ENCODE measurements at regions not wholly inside any gene's neighbourhood (a gene's known extent, or its start where the extent isn't known, plus 50 kb on each side); places are given as distances from the start of the nearest gene placed in this dataset.

GRCh38 chr12:126676434-126676833 lies 1590.5 kb upstream of the TMEM132C start:
- H2BK20ac ChIP-seq (ENCODE audit: low read depth, low read length, poor library complexity, severe bottlenecking), result no peak overlapping the region
- H3K23me2 ChIP-seq (ENCODE audit: insufficient read length, low read depth, low read length, poor library complexity, severe bottlenecking), result no peaks in the 10 kb centered on the region
- H4K8ac ChIP-seq (replicated peaks; ENCODE audit: insufficient read length, low read depth, low read length), result no peak overlapping the region
- H3K14ac ChIP-seq (ENCODE audit: insufficient read depth, low read length), result no peak overlapping the region
- no peak overlapping the region for H3K27ac ChIP-seq (ENCODE audit: insufficient read length, low read depth, low read length)
- H3K9ac ChIP-seq (ENCODE audit: extremely low read depth, insufficient read length, low read length), result no peak overlapping the region
- no peak overlapping the region for H3K4me2 ChIP-seq (ENCODE audit: insufficient read depth, insufficient read length, low read length)
- Mint-ChIP-seq H3K27me3 (ENCODE audit: low read depth) (peaks cover 7% of the 10 kb centered on the region; the same call in 1 of the 2 replicates), H3K4me3 (no peak overlapping the region), H3K27ac (no peak overlapping the region), H3K36me3 (ENCODE audit: insufficient read depth in 1 of 3, low read depth in 3 of 3) (no peaks in the 10 kb centered on the region), H3K9me3 (peaks cover 0 to under 1% of the 10 kb centered on the region in 2 experiments; a peak in 1 of 5 replicates), H3K4me1 (no peaks in the 10 kb centered on the region)
- no peak overlapping the region for H3T11ph ChIP-seq (ENCODE audit: low read length)
- H4K20me1 ChIP-seq (ENCODE audit: control insufficient read depth, insufficient read depth, insufficient read length), result no peaks in the 10 kb centered on the region
- H2BK120ac ChIP-seq (ENCODE audit: low read depth, low read length, poor library complexity, severe bottlenecking), result no peak overlapping the region
- no peak overlapping the region for H2AFZ ChIP-seq (ENCODE audit: low read length)
- no peak for TF ChIP-seq CTCF (conservative IDR thresholded peaks at IDR 0.05)
- no peak for DNase-seq
- no peaks in the 10 kb centered on the region for H3K79me2 ChIP-seq (ENCODE audit: insufficient read depth, low read length)
- no peaks in the 10 kb centered on the region for H3K9me3 ChIP-seq (ENCODE audit: control insufficient read depth, low read depth, low read length)
- H2BK15ac ChIP-seq (ENCODE audit: low read depth, low read length), result no peak overlapping the region
- H2BK12ac ChIP-seq (ENCODE audit: insufficient read length, low read depth, low read length), result no peak overlapping the region
- no peak overlapping the region for H2AK5ac ChIP-seq (ENCODE audit: insufficient read length, low read length)
- no peak overlapping the region for H3K23ac ChIP-seq (ENCODE audit: insufficient read length, low read depth, low read length)
- no peak overlapping the region for H3K56ac ChIP-seq (ENCODE audit: insufficient read length, low read depth, low read length)
- no peak overlapping the region for H4K91ac ChIP-seq (ENCODE audit: insufficient read length, low read depth, low read length)
- no peak overlapping the region for H2BK5ac ChIP-seq (ENCODE audit: insufficient read length, low read length)
- H3K18ac ChIP-seq (ENCODE audit: insufficient read length, low read depth, low read length), result no peak overlapping the region
- no peak overlapping the region for H3K4ac ChIP-seq (ENCODE audit: low read depth, low read length)
- no peaks in the 10 kb centered on the region for H3K4me1 ChIP-seq (ENCODE audit: insufficient read depth, low read length)
- H3K79me1 ChIP-seq (ENCODE audit: insufficient read depth, low read depth, low read length, poor library complexity, severe bottlenecking), result no peaks in the 10 kb centered on the region
- H3K27me3 ChIP-seq (ENCODE audit: insufficient read depth, low read length), result no peaks in the 10 kb centered on the region
- H4K5ac ChIP-seq (ENCODE audit: insufficient read length, low read depth, low read length), result no peak overlapping the region

All from H9 (cell line).